ENCODE measurements at regions not wholly inside any gene's neighbourhood (a gene's known extent, or its start where the extent isn't known, plus 50 kb on each side); places are given as distances from the start of the nearest gene placed in this dataset.
"Not testable (repeated sequence)": the region's sequence is repeated elsewhere in the genome, so short reads cannot be mapped to it uniquely, and the experiment has no call there.

DNA sequence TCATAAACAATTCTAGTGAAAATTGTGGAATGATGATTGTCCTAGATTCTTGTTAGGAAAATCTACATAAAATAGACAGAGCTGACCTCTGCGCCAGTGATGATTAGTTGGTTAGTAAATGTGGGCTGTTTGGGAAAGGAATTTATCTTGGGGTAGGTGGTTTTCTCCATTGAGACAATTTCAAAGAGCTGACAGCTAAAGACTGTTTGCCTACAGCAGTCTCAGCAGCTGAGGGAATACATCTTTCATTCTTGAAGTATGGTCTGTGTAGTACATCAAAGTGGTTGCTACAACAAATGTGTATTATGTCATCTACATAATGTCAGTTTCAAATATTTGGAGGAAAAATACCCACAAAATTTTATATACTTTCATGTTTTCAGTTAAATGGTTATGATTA is 117.2 kb upstream of the TRPC4 start:
- no peak for DNase-seq

DNA sequence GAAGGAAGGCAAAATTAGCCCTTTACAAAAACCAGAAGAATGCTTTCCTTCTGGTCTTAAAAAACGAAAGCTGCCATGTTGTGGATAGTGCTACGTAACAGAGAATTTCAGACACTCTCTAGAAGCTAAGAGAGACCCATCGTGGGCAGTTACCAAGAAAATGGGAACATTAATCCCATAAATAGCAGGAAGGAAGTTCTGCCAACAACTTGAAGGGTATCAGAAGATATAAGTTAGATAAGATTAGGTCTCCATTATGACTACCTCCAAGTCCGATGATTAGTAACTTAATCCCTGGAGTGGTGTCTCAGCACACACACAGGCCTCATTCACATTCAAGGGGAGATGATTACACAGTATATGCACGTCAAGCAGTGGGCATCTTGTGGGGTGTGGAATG is 115.7 kb upstream of the TRPC4 start:
- DNase-seq: no peak

DNA sequence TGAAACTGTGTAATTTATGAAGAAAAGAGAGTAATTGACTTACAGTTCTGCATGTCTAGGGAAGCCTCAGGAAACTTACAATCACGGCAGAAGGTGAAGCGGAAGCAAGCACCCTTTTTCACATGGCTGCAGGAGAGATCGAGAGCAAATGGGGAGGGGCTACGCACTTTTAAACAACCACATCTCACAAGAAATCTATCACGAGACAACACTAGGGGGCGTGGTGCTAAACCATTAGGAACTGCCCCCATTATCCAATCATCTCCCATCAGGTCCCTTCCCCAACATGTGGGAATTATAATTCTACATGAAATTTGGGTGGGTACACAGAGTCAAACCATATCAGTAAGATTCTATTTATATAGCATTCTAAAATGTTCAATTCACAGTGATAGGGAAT is 114.8 kb upstream of the TRPC4 start:
- DNase-seq: no peak

DNA sequence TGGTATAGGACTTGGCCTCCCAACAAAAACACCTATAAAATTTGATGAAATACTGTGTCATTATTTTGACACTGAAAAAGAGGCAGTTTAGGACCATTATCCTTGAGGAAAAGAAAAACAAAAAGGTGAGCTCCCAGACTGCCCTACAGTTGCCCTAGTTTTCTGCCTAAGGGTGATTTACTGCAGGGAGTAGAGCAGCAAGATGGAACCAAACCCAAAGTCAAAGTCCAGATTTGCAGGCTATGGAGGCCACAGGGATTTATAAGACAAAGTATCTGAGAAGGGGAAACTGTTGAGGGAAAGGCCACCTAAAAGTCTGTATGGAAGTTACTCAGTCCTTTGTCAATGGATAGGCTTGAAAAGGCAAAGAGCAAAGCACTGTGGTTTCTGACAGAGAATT is 112.4 kb upstream of the TRPC4 start:
- no peak for DNase-seq

DNA sequence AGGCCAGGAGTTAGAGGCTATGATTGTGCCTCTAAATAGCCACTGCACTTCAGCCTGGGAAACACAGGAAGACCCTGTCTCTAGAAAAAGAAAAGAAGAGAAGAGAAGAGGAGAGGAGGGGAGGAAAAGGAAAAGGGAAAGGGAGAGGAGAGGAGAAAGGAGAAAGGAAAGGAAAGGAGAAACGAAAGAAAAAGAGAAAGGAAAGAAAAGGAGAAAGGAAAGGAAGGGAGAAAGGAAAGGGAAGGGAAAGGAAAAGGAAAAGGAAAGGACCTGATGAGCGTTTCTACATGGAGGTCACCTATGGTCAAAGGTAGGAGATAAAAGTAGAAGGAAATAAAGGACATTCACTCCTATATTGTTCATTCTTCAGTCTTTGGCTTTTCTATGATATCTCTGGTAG is 109.1 kb upstream of the TRPC4 start:
- DNase-seq: no peak

DNA sequence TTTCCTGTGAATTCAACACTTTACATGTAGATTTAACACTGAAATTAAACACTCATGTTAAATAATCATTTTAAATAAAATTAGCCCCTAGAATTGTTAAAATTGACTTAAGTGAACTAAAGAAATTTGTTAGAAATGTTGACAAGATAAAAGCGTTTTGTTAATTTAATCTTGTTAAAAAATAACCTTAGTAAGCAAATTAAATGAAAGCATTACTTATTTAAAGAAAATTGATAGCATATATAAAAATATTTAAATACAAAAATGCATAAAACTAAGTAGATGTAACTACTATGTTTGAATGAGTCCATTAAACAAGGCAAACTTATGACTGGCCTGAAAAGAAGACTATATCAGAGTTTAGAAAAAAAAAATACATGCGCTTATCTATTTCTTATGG is 99.0 kb upstream of the TRPC4 start:
- no peak for DNase-seq

DNA sequence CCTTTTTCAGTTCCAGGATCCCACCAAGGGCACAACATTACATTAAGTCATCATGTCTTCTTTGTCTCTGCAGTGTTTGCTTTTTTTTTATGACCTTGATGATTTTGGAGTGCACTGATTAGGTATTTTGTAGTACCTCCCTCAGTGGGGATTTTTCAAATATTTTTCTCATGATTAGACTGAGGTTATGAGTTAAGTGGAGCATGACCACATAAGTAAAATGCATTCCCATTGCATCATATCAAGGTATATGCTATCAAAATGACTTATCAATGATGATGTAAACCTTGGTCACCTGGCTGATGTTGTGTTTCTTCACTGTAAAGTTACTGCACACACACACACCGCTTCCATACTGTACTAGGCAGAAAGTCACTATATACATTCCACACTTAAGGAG is 96.7 kb upstream of the TRPC4 start:
- DNase-seq: no peak

DNA sequence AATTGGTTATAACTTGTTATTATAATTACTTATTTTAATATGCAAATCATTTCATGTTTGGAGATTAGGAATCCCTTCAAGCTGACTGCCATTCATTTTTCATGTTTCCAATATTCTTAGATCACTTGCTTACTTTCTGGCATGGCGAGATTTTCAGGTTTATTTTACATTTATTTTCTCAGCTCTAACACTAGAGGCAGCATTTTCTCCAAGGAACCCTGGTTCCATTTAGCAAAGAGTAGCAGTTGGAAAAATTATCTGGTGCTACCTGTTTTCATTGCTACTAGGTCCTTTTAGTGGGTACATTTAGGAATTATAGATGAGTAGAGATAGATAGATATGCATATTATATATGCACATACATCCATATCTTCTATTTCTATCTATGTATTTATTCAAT is 90.9 kb upstream of the TRPC4 start:
- no peak for DNase-seq

DNA sequence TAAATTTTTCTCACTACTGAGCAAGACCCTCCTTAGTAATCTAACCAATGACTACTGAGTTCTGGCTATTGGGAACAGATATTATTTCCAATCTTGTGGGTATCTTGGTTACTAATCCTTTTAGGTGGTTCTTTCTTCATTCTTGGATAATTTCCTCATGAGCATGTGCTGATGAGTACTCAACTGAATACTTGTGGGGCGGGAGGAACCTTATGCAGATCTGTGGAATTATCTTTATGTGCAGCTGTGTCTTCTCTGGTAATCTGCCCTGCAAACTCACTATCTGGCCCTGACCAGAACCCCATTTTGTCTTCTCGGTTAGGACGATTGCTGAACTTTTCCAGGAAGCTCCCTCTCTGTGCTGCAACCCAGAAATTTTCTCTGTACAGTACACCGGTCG is 89.7 kb upstream of the TRPC4 start:
- DNase-seq: no peak

DNA sequence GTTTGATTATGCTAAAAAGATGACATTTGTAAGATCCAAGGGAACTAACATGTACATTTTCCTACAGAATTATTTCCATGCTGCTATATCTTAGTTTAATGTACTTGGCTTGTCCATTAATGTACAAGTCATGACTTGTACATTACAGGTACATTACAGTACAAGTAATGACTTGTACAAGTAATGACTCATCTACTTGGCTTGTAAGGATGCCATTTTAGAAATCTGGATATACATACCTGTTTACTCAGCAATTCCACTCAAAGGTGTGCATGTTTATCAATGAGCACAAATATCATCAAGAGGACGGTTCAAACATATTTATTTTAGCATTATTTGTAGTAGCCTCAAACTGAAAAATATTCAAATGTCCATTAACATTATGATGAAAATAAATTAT is 87.0 kb upstream of the TRPC4 start:
- no peak for DNase-seq

DNA sequence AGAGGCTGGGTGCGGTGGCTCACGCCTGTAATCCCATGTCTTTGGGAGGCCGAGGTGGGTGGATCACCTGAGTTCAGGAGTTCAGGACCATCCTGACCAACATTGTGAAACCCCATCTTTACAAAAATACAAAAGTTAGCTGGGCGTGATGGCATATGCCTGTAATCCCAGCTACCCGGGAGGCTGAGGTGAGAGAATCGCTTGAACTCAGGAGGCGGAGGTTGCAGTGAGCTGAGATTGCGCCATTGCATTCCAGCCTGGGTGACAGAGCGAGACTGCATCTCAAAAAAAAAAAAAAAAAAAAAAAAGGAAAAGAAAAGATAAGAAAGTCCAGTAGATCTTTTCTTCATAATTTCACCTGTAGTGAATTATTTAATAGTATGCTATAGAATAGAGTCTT is 85.0 kb upstream of the TRPC4 start:
- not testable (repeated sequence) for DNase-seq

DNA sequence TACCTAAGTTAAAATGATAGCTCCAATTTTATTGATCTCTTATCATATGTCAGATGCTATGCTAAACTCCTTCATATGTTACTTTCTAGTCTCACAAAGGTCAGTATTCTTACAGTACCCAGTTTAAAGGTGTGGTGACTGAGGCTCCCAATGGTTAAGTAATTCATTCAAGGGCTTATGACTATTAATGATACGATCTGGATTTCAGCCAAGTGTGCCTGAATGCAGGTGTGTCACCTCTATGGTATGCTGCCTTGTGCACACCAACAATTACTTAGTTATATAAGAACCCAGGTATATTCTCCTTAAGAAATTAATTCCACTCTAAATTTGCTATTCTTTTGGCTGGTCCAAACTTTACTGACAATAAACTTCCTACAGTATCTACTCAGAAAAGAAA is 84.6 kb upstream of the TRPC4 start:
- no peak for DNase-seq

DNA sequence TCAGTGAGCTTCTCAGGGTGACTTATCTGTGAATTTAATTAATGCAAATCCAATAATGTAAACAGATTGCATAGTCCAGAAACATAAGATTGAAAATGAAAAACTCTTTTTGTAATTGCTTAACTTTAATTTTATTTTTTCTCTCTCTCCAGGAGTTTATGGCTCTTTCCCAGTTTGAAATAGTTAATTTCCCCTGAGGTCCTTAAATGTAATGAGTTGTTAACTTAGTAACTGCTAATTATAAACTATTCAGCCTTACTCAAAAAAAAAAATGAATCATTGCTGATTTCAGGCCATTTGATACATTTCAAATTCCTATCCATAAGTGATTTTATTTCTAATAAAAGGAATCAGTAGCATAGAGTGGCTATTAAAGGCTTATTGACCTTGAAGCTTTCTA is 84.1 kb upstream of the TRPC4 start:
- no peak for DNase-seq

DNA sequence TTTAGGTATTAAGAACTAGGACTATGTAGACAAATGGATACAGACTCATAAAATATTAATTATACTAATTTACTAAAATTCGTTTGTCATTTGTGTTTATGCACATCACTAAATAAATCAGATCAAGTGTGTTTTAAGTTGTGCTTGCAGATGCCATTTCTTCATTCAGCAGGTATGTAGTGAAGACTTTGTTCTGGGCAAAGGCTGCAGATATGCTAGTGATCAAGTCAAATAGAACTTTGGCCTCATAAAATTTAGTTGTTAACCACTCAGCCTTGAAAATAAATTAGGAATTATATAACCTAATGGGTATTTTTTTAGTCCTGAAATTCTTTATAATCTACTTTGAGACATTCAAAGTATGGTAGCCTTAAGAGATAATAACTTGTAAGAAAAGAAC is 80.4 kb upstream of the TRPC4 start:
- DNase-seq: no peak

DNA sequence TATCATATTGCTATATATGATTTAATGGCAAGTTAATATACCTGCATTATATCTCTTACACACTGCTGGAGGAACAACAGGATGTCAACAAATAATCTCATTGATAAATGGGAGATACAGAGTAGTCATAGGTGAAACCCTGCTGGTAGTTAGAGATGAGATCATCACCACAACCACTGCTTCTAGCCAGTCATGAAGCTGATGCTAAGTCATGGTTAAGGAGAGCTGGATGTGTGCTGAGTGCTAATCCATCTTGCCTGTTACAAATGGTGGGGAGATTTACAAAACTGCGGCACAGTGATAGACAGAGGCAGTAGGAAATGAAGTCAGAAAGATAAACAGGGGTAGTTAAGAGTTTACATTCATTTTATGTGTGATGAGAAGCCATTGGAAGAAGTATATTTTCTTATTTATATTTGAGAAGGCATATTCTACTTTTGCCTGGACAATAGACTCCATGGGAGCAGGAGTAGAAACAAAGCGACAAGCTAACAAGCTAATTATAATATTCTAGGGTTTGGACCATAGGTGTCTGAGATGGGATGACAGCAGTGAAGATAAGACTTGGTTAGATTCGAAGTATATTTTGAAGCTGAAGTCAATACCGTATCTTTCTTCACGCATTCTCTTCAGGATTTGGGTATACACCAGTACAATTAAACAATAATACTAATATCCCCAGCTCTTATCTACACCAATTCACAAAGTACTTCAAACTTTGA is 78.0 kb upstream of the TRPC4 start:
- DNase-seq: no peak

DNA sequence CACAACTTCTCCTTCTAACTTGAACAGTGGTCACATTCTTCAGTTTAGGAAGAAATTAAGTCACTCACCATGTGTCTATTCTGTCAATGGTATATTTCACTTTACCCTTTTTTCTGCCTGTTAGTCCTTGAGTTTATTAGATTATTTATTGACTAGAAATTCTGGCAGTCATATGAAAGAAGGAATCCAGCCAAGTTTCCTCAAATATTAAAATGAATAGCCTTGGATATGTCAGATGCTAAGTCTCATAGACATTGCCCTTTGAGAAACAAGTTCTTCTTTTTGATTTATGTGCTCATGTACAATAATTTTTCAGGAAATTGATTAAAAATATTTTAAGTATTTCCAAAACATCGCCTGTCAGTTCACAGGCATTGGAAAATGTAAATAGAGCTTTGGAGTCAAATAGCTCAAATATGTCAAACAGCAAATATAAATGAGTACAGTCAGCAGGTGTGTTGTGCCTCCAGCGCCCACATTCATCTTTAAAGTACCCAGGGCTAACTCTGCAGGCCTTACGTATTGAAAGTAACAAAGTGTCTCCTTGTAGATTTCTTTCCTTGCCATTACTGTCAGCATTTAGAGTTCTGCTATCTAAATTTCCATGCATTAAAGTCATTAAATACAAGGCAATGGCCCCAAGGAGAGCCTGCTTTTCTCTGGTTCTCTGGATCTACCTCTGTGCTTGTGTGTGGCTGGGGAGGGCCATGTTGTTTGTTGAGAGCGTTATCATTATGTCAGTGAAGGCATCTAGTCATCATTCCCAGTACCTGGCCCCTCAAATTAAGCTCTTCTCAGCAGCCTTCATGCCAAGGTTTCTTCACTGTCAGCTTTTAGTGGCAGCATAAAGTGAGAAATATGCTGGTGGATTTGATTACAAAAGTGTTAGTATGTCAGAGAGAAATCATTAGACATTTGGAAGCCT is 76.3 kb upstream of the TRPC4 start:
- DNase-seq: no peak

DNA sequence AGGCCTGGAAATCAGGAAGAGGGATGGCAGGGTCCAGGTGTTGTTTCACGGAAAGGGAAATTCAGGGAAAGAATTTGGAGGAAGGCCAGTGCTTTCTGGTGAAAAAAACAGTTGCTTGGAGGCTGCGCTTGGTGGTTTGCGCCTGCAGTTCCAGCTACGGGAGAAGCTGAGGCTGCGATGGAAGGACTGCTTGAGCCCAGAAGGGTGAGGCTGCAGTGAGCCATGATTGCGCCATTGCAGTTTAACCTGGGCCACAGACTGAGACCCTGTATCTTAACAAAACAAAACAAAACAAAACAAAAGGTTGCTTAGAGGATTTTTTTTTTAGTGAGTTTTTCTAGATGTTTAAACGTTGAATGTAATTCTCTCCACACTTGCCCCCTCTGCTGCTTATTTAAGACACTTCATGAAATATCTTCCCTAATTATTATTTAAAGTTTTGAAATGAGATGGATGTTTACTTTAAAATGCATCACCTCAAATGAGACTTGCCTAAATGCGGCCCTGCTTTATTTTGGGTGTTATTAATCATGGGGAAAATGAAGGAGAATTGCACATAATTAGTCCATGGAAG is 75.4 kb upstream of the TRPC4 start:
- no peak for DNase-seq

DNA sequence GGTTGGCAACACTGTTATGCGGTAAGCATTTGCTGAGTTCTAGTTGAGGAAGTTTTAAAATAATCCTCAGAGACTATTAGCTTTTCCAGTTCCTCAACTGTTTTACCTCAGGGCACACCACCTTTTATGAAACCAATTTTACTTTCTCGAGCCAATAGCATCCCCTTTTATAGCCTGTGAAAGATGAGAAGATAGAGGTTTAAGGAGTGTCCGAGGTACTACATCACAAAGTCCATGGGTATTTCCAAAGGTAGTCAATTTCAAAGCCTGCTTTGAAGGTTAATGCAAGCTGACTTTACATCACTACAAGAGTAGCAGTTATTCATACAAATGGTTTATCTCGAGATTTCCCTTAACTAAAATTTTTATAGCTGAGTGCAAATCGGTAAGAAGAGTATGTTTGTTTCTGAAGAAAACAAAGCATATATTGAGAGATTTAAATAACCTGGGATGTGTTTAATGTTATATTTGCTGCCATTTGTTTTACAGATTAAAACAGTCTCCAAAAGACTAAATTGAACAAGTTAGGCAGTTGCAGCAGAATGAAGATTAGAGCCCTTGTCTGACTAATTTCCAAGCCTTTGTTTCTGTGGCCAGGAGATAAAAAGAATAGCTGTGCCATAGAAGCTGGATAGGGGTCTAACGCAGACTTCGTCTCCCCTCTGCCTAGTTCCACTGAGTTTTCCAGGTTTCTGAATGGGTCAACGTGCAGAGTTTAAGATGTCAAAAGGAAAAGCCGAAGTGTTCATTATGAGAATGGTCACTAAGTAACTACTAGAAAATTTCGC is 74.7 kb upstream of the TRPC4 start:
- no peak for DNase-seq

DNA sequence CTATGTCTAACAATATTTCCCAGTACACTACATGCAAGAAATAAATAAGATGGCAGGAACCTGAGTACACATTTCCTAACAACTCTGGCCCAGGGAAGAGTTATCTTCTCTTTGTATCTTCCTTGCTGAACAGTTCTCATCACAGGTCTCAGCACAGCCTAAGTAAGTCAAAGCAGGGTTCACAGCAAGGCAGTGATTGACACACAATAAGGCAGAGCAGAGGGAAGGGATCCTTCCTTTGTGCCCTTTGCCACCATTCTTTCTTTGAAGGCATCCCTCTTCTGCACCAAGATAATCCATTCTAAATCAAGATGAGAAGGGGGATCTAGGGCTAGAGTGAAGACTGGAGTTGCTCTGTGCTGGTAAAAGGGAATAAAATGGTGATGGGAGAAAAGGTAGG is 73.4 kb upstream of the TRPC4 start:
- DNase-seq: no peak

DNA sequence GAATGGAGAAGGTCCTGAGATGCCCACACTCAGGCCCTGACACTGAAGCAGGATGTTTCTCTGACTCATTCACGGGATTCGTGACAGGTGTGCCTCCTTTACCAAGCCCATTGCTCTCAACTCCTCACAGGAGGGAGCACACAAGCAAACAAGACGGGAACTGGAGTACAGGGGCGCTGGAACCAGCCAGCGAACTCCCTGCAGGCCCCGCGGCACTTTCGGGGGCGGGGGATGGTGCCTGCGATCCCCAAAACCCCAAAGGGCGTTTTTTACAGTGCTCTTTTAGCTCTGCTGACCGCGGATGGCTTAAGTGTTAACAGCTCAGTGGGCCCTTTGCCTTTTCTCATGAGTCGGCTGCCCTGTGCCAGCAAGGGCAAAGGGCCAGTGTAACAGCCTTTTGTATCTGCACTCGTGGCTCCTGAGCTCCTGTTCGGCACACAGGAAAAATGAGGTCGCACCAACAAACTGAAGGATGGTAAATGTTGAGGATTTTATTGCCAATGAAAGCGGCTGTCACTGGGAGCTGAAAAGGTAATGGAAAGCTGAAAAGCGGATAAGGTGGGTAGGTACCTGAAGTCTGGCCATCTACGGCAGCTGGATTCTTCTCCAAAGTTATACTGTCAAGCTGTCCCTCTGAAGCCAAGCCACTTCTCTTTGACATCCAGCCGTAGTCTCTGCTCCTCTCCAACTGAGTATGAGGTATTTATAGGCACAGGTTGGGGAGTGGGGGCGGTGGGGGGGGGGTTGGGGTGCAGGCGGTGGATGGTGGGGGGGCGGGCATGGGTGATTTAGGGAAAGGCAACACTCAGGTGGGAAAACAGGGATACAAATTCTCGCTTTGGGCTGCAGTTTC is 65.0 kb upstream of the TRPC4 start:
- DNase-seq: no peak

DNA sequence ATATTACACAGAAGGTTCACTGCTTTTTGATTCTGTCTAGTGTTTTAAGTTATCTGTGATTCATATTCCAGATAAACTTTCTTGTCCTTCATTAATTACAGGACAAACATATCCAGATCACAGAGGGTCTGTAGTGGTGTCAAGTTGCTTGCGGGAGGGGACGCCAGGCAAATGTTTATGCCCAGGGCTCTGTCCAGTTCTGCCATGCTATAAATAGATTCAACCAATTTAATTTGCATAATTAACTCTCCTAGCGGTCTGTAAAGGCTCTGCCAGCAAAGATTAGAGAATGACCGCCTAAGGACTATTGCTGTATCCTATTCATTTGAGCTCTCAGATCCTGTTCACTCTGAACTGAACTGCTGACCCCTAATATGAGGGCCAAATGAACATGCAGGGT is 59.7 kb upstream of the TRPC4 start:
- DNase-seq: no peak

DNA sequence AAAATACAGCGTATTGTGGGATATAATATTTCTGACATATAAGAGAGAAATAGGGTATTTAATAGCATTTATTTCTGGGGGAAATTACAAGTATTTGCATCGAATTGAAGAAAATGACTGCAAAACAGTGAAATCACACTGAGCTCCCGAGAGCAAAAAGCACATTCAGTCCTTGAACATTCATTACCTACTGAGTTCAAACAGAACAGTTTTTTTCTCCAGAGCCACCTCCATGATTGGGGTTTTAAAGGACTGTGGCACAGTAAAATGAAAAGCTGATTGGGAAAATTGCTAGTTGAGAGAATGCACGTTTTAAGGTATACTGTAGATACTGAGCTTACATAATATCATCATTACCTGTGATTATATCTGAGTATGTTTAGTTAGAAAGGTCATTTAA is 58.0 kb upstream of the TRPC4 start:
- DNase-seq: no peak
